ENCODE measurements at regions not wholly inside any gene's neighbourhood (a gene's known extent, or its start where the extent isn't known, plus 50 kb on each side); places are given as distances from the start of the nearest gene placed in this dataset.

DNA sequence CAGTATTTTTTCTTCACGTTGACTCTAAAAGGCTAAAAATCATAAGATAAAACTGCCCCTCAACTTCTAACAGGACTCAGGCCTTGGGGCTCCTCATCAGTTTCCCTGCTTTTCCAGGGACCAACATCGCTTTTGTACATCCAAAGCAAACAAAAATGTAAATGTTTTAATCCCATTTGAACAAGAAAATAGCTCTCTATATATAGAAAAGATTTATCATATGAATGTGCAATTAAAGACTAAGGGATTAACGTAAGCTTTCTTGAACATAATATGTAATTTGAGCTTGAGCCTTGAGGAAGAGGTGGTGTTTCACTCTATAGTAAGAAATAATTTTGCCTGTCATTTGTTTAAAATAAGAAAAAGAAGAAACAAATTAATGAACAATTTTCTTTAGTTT lies 547.2 kb upstream of the ACO1 start:
- no peak for TF ChIP-seq ZNF292 (tag by site-specific recombination; IDR thresholded peaks at IDR 0.05; ENCODE audit: borderline replicate concordance, low read depth)
- TF ChIP-seq ZBTB8A (tag by site-specific recombination; IDR thresholded peaks at IDR 0.05) = no peak
- TF ChIP-seq ZNF558 (tag by site-specific recombination; IDR thresholded peaks at IDR 0.05) = no peak
- no peak for TF ChIP-seq CTCF (tag by site-specific recombination; IDR thresholded peaks at IDR 0.05)

All from HEK293 (cell line).